Astrocyte (in vitro differentiated cells and primary cell): ENCODE measurements at regions not wholly inside any gene's neighbourhood (a gene's known extent, or its start where the extent isn't known, plus 50 kb on each side); places are given as distances from the start of the nearest gene placed in this dataset.

Source experiments
- DNase-seq: peaks from one replicate; pipeline ENCODE4 v3.0.0-alpha.2; 2010; ENCODE audit warnings: low read depth
- FAIRE-seq: peaks from 2 replicates; lab custom pipeline; 2011; peaks lifted over from hg19 to GRCh38; lab: Jason Lieb, UNC
- H2AFZ ChIP-seq: 2 replicates; pipeline ENCODE4 v1.6.0; 2012; ENCODE audit warnings: low read depth, low read length, inconsistent platforms
- H3K27ac ChIP-seq: 2 replicates; pipeline ENCODE4 v1.5.1; 2011; ENCODE audit warnings: low read depth, low read length, inconsistent platforms
- H3K27me3 ChIP-seq: 2 replicates; pipeline ENCODE4 v1.6.0; 2011; ENCODE audit warnings: low read length, inconsistent platforms; ENCODE audit not compliant: insufficient read depth
- H3K36me3 ChIP-seq: 2 replicates; pipeline ENCODE4 v1.5.1; 2011; ENCODE audit warnings: low read length, inconsistent platforms; ENCODE audit not compliant: insufficient read depth
- H3K4me1 ChIP-seq: 2 replicates; pipeline ENCODE4 v1.5.1; 2011; ENCODE audit warnings: low read length, inconsistent platforms; ENCODE audit not compliant: insufficient read depth
- H3K4me2 ChIP-seq: 2 replicates; pipeline ENCODE4 v1.6.0; 2012; ENCODE audit warnings: low read length, inconsistent platforms
- H3K4me3 ChIP-seq: 2 replicates; pipeline ENCODE4 v1.5.1; 2011; ENCODE audit warnings: low read depth, mild to moderate bottlenecking, low read length, inconsistent platforms; ENCODE audit not compliant: insufficient read depth
- H3K79me2 ChIP-seq: 2 replicates; pipeline ENCODE4 v1.6.0; 2012; ENCODE audit warnings: mild to moderate bottlenecking, low read length, inconsistent platforms; ENCODE audit not compliant: insufficient read depth
- H3K9ac ChIP-seq: 2 replicates; pipeline ENCODE4 v1.6.0; 2012; ENCODE audit warnings: mild to moderate bottlenecking, low read length, inconsistent platforms
- H3K9me3 ChIP-seq: 2 replicates; pipeline ENCODE4 v1.5.1; 2012; ENCODE audit warnings: low read depth, mild to moderate bottlenecking, low read length, inconsistent platforms; ENCODE audit not compliant: insufficient read depth
- H4K20me1 ChIP-seq: 2 replicates; pipeline ENCODE4 v1.6.0; 2012; ENCODE audit warnings: low read length, inconsistent platforms; ENCODE audit not compliant: insufficient read depth
- H3K27ac Mint-ChIP-seq: one replicate; pipeline ENCODE4 v1.8.0; 2021; ENCODE audit warnings: mild to moderate bottlenecking, mixed read lengths; ENCODE audit not compliant: unreplicated experiment
- H3K27me3 Mint-ChIP-seq: one replicate; pipeline ENCODE4 v1.8.0; 2021; ENCODE audit warnings: low read depth, mixed read lengths; ENCODE audit not compliant: unreplicated experiment
- H3K36me3 Mint-ChIP-seq: one replicate; pipeline ENCODE4 v1.8.0; 2021; ENCODE audit warnings: low read depth, mixed read lengths; ENCODE audit not compliant: unreplicated experiment
- H3K4me1 Mint-ChIP-seq: one replicate; pipeline ENCODE4 v1.8.0; 2021; ENCODE audit warnings: low read depth, mixed read lengths; ENCODE audit not compliant: unreplicated experiment
- H3K4me3 Mint-ChIP-seq: one replicate; pipeline ENCODE4 v1.8.0; 2021; ENCODE audit warnings: mild to moderate bottlenecking, moderate library complexity, mixed read lengths; ENCODE audit not compliant: unreplicated experiment
- H3K9me3 Mint-ChIP-seq: one replicate; pipeline ENCODE4 v1.8.0; 2021; ENCODE audit warnings: mild to moderate bottlenecking, mixed read lengths; ENCODE audit not compliant: unreplicated experiment
- CTCF ChIP-seq: IDR thresholded peaks from 2 replicates; pipeline ENCODE4 v1.5.1; 2011; ENCODE audit warnings: low read depth, mild to moderate bottlenecking, inconsistent platforms, low read length, moderate library complexity; ENCODE audit not compliant: insufficient read depth
- EZH2 ChIP-seq: IDR thresholded peaks from 2 replicates; pipeline ENCODE4 v1.6.1; 2012; ENCODE audit warnings: mild to moderate bottlenecking, low read length, inconsistent platforms; ENCODE audit not compliant: insufficient read depth

GRCh38 chr2:142330458-142330857 is 199.6 kb upstream of the LRP1B start:
- FAIRE-seq = no peak
- Histone ChIP-seq H3K27ac (no peak overlapping the region), H3K4me3 (no peak overlapping the region), H3K9me3 (no peaks in the 10 kb centered on the region), H4K20me1 (no peaks in the 10 kb centered on the region), H3K9ac (no peak overlapping the region), H3K4me2 (no peak overlapping the region), H3K79me2 (no peaks in the 10 kb centered on the region), H3K27me3 (no peaks in the 10 kb centered on the region), H3K4me1 (no peaks in the 10 kb centered on the region), H3K36me3 (no peaks in the 10 kb centered on the region), H2AFZ (no peak overlapping the region)
- Mint-ChIP-seq H3K27ac (no peak overlapping the region), H3K27me3 (no peaks in the 10 kb centered on the region), H3K36me3 (no peaks in the 10 kb centered on the region), H3K4me3 (no peak overlapping the region), H3K4me1 (no peaks in the 10 kb centered on the region), H3K9me3 (peaks cover 8% of the 10 kb centered on the region)
- no peak for DNase-seq
- no peak for TF ChIP-seq EZH2
- TF ChIP-seq CTCF = no peak

GRCh38 chr2:142325870-142326269 is 195.1 kb upstream of the LRP1B start:
- H3K4me3 Mint-ChIP-seq = no peak overlapping the region
- FAIRE-seq = no peak
- no peak overlapping the region for H3K4me3 ChIP-seq
- peaks cover 1% of the 10 kb centered on the region for H3K9me3 Mint-ChIP-seq
- no peaks in the 10 kb centered on the region for H3K79me2 ChIP-seq
- no peak overlapping the region for H3K9ac ChIP-seq
- H3K4me2 ChIP-seq = no peak overlapping the region
- no peaks in the 10 kb centered on the region for H3K27me3 ChIP-seq
- no peak for DNase-seq
- H3K36me3 Mint-ChIP-seq = no peaks in the 10 kb centered on the region
- no peak for TF ChIP-seq CTCF
- H2AFZ ChIP-seq = no peak overlapping the region
- no peaks in the 10 kb centered on the region for H3K4me1 ChIP-seq
- H3K27me3 Mint-ChIP-seq = no peaks in the 10 kb centered on the region
- no peaks in the 10 kb centered on the region for H4K20me1 ChIP-seq
- H3K36me3 ChIP-seq = no peaks in the 10 kb centered on the region
- no peak overlapping the region for H3K27ac Mint-ChIP-seq
- no peaks in the 10 kb centered on the region for H3K9me3 ChIP-seq
- no peaks in the 10 kb centered on the region for H3K4me1 Mint-ChIP-seq
- H3K27ac ChIP-seq = no peak overlapping the region

- no peaks in the 10 kb centered on the region for H4K20me1 ChIP-seq
- no peak overlapping the region for H3K4me2 ChIP-seq
- Mint-ChIP-seq H3K36me3 (no peaks in the 10 kb centered on the region), H3K9me3 (no peaks in the 10 kb centered on the region), H3K27ac (no peak overlapping the region), H3K4me1 (no peaks in the 10 kb centered on the region), H3K27me3 (no peaks in the 10 kb centered on the region), H3K4me3 (no peak overlapping the region)
- no peak overlapping the region for H3K9ac ChIP-seq
- no peaks in the 10 kb centered on the region for H3K4me1 ChIP-seq
- no peak overlapping the region for H3K4me3 ChIP-seq
- no peaks in the 10 kb centered on the region for H3K36me3 ChIP-seq
- TF ChIP-seq EZH2 = no peak
- no peak for TF ChIP-seq CTCF
- H3K27ac ChIP-seq = no peak overlapping the region
- no peak for FAIRE-seq
- no peak for DNase-seq
- no peaks in the 10 kb centered on the region for H3K9me3 ChIP-seq
- no peak overlapping the region for H2AFZ ChIP-seq
- H3K27me3 ChIP-seq = no peaks in the 10 kb centered on the region
- no peaks in the 10 kb centered on the region for H3K79me2 ChIP-seq
Measured at GRCh38 chr2:142323206-142323605, 192.4 kb upstream of the LRP1B start.
